NK-92 treated with Interleukin-12 subunit alpha and Interleukin-12 subunit beta, amount 100 ng/mL, for 24 hours (cell line): ENCODE measurements at regions not wholly inside any gene's neighbourhood (a gene's known extent, or its start where the extent isn't known, plus 50 kb on each side); places are given as distances from the start of the nearest gene placed in this dataset.
"Not testable (repeated sequence)": the region's sequence is repeated elsewhere in the genome, so short reads cannot be mapped to it uniquely, and the experiment has no call there.

Experiments
- DNase-seq: peaks from one replicate; lab custom pipeline; 2025; lab: John Stamatoyannopoulos, UW

- no peak for DNase-seq
Observed at GRCh38 chr2:47690132-47690531, 92.8 kb upstream of the MSH6 start.

GRCh38 chr2:47689118-47689517 lies 93.8 kb upstream of the MSH6 start:
- not testable (repeated sequence) for DNase-seq

GRCh38 chr2:47688561-47688960 lies 94.4 kb upstream of the MSH6 start:
- no peak for DNase-seq

- DNase-seq: no peak
Observed at GRCh38 chr2:47687856-47688255, 95.1 kb upstream of the MSH6 start.

GRCh38 chr2:47686018-47686417 lies 96.9 kb upstream of the MSH6 start:
- DNase-seq: no peak

GRCh38 chr2:47682216-47682749 lies 100.7 kb upstream of the MSH6 start:
- no peak for DNase-seq

GRCh38 chr2:47676261-47676926 lies 105.6 kb upstream of the KCNK12 start:
- DNase-seq: no peak

- no peak for DNase-seq
Observed at GRCh38 chr2:47675196-47675825, 104.5 kb upstream of the KCNK12 start.

GRCh38 chr2:47666332-47666731 lies 95.5 kb upstream of the KCNK12 start:
- no peak for DNase-seq

GRCh38 chr2:47664817-47665216 lies 94.0 kb upstream of the KCNK12 start:
- DNase-seq: no peak

- DNase-seq: no peak
Observed at GRCh38 chr2:47662552-47662951, 91.8 kb upstream of the KCNK12 start.

- no peak for DNase-seq
Observed at GRCh38 chr2:47661310-47661709, 90.5 kb upstream of the KCNK12 start.

- DNase-seq: no peak
Observed at GRCh38 chr2:47660168-47660567, 89.4 kb upstream of the KCNK12 start.

GRCh38 chr2:47658646-47659320 lies 88.0 kb upstream of the KCNK12 start:
- DNase-seq: no peak

GRCh38 chr2:47657886-47658489 lies 87.2 kb upstream of the KCNK12 start:
- no peak for DNase-seq

- DNase-seq: no peak
Observed at GRCh38 chr2:47656715-47657600, 86.2 kb upstream of the KCNK12 start.

GRCh38 chr2:47655563-47655880 lies 84.7 kb upstream of the KCNK12 start:
- DNase-seq: no peak

GRCh38 chr2:47654790-47655562 lies 84.2 kb upstream of the KCNK12 start:
- DNase-seq: no peak

GRCh38 chr2:47653902-47654789 lies 83.4 kb upstream of the KCNK12 start:
- no peak for DNase-seq

GRCh38 chr2:47653036-47653435 lies 82.3 kb upstream of the KCNK12 start:
- no peak for DNase-seq
